ENCODE measurements at regions not wholly inside any gene's neighbourhood (a gene's known extent, or its start where the extent isn't known, plus 50 kb on each side); places are given as distances from the start of the nearest gene placed in this dataset.

DNA sequence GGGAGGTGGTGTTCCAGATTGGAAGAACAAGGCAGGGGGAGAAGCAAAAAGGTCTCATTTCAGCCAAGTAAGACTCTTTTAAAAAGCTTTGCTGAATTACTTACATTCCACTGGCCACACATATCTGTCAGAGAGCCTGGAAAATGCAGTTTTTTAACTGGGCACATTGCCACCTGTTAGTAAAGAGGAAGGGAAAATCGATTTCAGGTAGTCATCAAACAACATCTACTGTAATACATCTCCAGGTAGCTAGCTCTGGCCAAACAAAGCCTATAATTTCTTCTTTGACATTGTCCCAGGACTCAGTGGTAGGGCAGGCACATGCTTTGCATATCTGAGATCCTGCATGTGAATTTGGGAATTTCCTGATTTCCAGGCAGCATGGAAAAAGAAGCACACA, 480.7 kb upstream of the SUCLG2 start:
- no peak overlapping the region for H3K4me3 ChIP-seq (replicated peaks in 1 of 3; ENCODE audit: insufficient read depth in 1 of 3, low read depth in 1 of 3, low read length in 3 of 3)
- BruUV-seq (replicated peaks), result no TSS peak
- ChIA-PET POLR2A (no interaction called here), CTCF (no interaction called here)
- H3K9me1 ChIP-seq (replicated peaks; ENCODE audit: control insufficient read depth, extremely low read depth, insufficient read depth, low read length), result no peaks in the 10 kb centered on the region
- dilution Hi-C loops (cut with MboI; ENCODE audit: extremely low pct_ligation_motif_present, low sequenced_read_pairs), result no loop called here
- H3K9ac ChIP-seq (replicated peaks; ENCODE audit: extremely low read depth, insufficient read depth, low read length), result no peak overlapping the region
- no peaks in the 10 kb centered on the region for H3K36me3 ChIP-seq (ENCODE audit: control insufficient read depth in 2 of 2, extremely low read depth in 1 of 2, insufficient read depth in 2 of 2, low read length in 2 of 2)
- no peak for FAIRE-seq
- H3K27ac ChIP-seq (ENCODE audit: insufficient read depth, low read depth, low read length), result no peak overlapping the region
- H3K9me3 ChIP-seq (replicated peaks; ENCODE audit: control insufficient read depth, insufficient read depth, low read length), result no peaks in the 10 kb centered on the region
- DNase-seq (ENCODE audit: low read depth, low spot score), result no peak
- H3K4me1 ChIP-seq (ENCODE audit: control insufficient read depth, extremely low read depth, insufficient read depth, low read length), result no peaks in the 10 kb centered on the region
- H3K27me3 ChIP-seq (ENCODE audit: control insufficient read depth in 2 of 2, insufficient read depth in 2 of 2, low read length in 2 of 2), result no peaks in the 10 kb centered on the region
- no peak overlapping the region for H2AFZ ChIP-seq (ENCODE audit: low read depth, low read length)
- H3K4me2 ChIP-seq (ENCODE audit: insufficient read depth, low read length), result no peak overlapping the region
- no peak for TF ChIP-seq MYC (IDR thresholded peaks at IDR 0.05; ENCODE audit: low read depth, low read length)
- no peak for TF ChIP-seq JUN (IDR thresholded peaks at IDR 0.05; ENCODE audit: borderline replicate concordance, insufficient read depth, insufficient read length, low read depth)
- TF ChIP-seq POLR2AphosphoS5 (IDR thresholded peaks at IDR 0.05; ENCODE audit: insufficient read depth, low read depth, low read length), result no peak
- TF ChIP-seq, protein P1, sequence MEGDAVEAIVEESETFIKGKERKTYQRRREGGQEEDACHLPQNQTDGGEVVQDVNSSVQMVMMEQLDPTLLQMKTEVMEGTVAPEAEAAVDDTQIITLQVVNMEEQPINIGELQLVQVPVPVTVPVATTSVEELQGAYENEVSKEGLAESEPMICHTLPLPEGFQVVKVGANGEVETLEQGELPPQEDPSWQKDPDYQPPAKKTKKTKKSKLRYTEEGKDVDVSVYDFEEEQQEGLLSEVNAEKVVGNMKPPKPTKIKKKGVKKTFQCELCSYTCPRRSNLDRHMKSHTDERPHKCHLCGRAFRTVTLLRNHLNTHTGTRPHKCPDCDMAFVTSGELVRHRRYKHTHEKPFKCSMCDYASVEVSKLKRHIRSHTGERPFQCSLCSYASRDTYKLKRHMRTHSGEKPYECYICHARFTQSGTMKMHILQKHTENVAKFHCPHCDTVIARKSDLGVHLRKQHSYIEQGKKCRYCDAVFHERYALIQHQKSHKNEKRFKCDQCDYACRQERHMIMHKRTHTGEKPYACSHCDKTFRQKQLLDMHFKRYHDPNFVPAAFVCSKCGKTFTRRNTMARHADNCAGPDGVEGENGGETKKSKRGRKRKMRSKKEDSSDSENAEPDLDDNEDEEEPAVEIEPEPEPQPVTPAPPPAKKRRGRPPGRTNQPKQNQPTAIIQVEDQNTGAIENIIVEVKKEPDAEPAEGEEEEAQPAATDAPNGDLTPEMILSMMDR (IDR thresholded peaks at IDR 0.05; ENCODE audit: extremely low read depth in 1 of 2, insufficient read depth in 1 of 2, low read depth in 1 of 2, low read length in 2 of 2), result no peak
- TF ChIP-seq EZH2 (IDR thresholded peaks at IDR 0.05; ENCODE audit: borderline replicate concordance, low read depth, low read length, severe bottlenecking), result no peak
- TF ChIP-seq, protein P2, sequence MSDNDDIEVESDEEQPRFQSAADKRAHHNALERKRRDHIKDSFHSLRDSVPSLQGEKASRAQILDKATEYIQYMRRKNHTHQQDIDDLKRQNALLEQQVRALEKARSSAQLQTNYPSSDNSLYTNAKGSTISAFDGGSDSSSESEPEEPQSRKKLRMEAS (IDR thresholded peaks at IDR 0.05; ENCODE audit: insufficient read depth, insufficient read length), result no peak
- no peak for TF ChIP-seq POLR2A (IDR thresholded peaks at IDR 0.05; ENCODE audit: low read depth, low read length)
- TF ChIP-seq GATA2 (IDR thresholded peaks at IDR 0.05; ENCODE audit: insufficient read depth, insufficient read length, low read depth, low read length), result no peak
- TF ChIP-seq FOS (IDR thresholded peaks at IDR 0.05; ENCODE audit: borderline replicate concordance, insufficient read depth, low read length), result no peak
- intact Hi-C loops (cut with micrococcal nuclease), result no loop called here
- no peaks in the 10 kb centered on the region for H3K79me2 ChIP-seq (ENCODE audit: control insufficient read depth, insufficient read depth, low read length)
- H4K20me1 ChIP-seq (replicated peaks; ENCODE audit: control insufficient read depth, extremely low read depth, insufficient read depth, low read length), result no peaks in the 10 kb centered on the region

All from endothelial cell of umbilical vein (primary cell).